Gastrocnemius medialis (tissue), 4 donors: ENCODE measurements at regions not wholly inside any gene's neighbourhood (a gene's known extent, or its start where the extent isn't known, plus 50 kb on each side); places are given as distances from the start of the nearest gene placed in this dataset.

ENCODE experiments used
- POLR2A ChIP-seq, 2 donors: fragments of 450-650 bp; IDR thresholded peaks; one replicate each; pipeline ENCODE4 v1.6.1; 2017; ENCODE audit warnings: antibody characterized with exemption in 2 of 2, mild to moderate bottlenecking in 2 of 2, moderate library complexity in 2 of 2
- TF ChIP-seq, protein P1 (sequence below), 5 experiments: fragments of 450-650 bp in 3 of 5; fragments of 200-600 bp in 2 of 5; sonication (generic) in 2 of 5; IDR thresholded peaks in 4 of 5; conservative IDR thresholded peaks in 1 of 5; 1 replicate in 4 of 5; 2 replicates in 1 of 5; pipeline ENCODE4 v1.5.1; 2016 to 2019; ENCODE audit warnings: antibody characterized with exemption in 5 of 5, mild to moderate bottlenecking in 3 of 5, moderate library complexity in 3 of 5

DNA sequence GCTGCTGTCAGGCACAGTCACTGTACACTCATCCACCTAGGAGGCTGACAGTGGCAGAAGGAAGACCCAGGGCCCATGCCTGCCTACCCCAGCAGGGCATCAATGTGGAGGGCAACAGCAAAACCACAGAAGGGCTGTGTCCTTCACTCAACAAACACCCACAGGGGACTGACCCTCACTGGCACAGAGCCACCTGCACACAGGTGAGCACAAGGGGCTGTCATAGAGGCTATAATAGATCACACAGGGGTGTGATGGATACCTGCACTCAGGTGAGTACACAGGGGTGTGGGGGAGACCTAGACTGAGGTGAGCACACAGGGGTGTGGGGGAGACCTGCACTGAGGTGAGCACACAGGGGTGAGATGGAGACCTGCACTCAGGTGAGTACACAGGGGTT, 132.8 kb upstream of the TCERG1L start:
- TF ChIP-seq, protein P1, sequence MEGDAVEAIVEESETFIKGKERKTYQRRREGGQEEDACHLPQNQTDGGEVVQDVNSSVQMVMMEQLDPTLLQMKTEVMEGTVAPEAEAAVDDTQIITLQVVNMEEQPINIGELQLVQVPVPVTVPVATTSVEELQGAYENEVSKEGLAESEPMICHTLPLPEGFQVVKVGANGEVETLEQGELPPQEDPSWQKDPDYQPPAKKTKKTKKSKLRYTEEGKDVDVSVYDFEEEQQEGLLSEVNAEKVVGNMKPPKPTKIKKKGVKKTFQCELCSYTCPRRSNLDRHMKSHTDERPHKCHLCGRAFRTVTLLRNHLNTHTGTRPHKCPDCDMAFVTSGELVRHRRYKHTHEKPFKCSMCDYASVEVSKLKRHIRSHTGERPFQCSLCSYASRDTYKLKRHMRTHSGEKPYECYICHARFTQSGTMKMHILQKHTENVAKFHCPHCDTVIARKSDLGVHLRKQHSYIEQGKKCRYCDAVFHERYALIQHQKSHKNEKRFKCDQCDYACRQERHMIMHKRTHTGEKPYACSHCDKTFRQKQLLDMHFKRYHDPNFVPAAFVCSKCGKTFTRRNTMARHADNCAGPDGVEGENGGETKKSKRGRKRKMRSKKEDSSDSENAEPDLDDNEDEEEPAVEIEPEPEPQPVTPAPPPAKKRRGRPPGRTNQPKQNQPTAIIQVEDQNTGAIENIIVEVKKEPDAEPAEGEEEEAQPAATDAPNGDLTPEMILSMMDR (IDR thresholded peaks at IDR 0.05 in 4 of 5, conservative IDR thresholded peaks at IDR 0.05 in 1 of 5): no peak
- no peak for TF ChIP-seq POLR2A (IDR thresholded peaks at IDR 0.05)
